ENCODE measurements at regions not wholly inside any gene's neighbourhood (a gene's known extent, or its start where the extent isn't known, plus 50 kb on each side); places are given as distances from the start of the nearest gene placed in this dataset.

DNA sequence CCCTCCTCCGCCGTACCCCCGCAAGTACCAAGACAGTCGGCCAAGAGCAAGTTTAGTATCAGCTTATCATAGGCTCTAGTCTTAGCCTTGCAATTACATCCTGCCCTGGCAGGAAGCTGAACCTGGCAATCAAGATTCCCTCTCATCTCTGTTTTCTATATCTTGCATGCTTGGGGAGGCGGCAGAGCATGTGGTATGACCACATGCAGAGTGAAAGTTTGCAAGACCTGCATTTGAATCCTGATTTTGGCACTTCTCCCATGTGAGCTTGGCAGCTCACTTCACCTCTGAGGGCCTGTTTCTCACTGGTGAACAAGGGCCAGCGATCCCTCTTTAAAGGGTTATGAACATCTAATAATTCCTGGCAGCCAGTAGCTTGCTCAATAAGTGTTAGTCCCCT is 106.1 kb upstream of the FRMD4B start (continued):
- TF ChIP-seq, protein P1, sequence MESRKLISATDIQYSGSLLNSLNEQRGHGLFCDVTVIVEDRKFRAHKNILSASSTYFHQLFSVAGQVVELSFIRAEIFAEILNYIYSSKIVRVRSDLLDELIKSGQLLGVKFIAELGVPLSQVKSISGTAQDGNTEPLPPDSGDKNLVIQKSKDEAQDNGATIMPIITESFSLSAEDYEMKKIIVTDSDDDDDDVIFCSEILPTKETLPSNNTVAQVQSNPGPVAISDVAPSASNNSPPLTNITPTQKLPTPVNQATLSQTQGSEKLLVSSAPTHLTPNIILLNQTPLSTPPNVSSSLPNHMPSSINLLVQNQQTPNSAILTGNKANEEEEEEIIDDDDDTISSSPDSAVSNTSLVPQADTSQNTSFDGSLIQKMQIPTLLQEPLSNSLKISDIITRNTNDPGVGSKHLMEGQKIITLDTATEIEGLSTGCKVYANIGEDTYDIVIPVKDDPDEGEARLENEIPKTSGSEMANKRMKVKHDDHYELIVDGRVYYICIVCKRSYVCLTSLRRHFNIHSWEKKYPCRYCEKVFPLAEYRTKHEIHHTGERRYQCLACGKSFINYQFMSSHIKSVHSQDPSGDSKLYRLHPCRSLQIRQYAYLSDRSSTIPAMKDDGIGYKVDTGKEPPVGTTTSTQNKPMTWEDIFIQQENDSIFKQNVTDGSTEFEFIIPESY (CRISPR knock-in tag; IDR thresholded peaks at IDR 0.05), result no peak
- TF ChIP-seq TOE1 (IDR thresholded peaks at IDR 0.05; ENCODE audit: borderline replicate concordance), result no peak
- TF ChIP-seq TOE1 (CRISPR knock-in tag; IDR thresholded peaks at IDR 0.05; ENCODE audit: borderline replicate concordance, low read depth), result no peak
- no peak for TF ChIP-seq DNMT1 (IDR thresholded peaks at IDR 0.05)
- no peak for TF ChIP-seq ZNF57 (CRISPR knock-in tag; IDR thresholded peaks at IDR 0.05)
- TF ChIP-seq ESRRB (CRISPR knock-in tag; IDR thresholded peaks at IDR 0.05; ENCODE audit: borderline replicate concordance), result no peak
- no peak for TF ChIP-seq NBN (IDR thresholded peaks at IDR 0.05; ENCODE audit: low read depth)
- no peak for TF ChIP-seq KLF10 (CRISPR knock-in tag; IDR thresholded peaks at IDR 0.05)
- no peak for TF ChIP-seq SP1 (CRISPR knock-in tag; IDR thresholded peaks at IDR 0.05)
- TF ChIP-seq, protein P2, sequence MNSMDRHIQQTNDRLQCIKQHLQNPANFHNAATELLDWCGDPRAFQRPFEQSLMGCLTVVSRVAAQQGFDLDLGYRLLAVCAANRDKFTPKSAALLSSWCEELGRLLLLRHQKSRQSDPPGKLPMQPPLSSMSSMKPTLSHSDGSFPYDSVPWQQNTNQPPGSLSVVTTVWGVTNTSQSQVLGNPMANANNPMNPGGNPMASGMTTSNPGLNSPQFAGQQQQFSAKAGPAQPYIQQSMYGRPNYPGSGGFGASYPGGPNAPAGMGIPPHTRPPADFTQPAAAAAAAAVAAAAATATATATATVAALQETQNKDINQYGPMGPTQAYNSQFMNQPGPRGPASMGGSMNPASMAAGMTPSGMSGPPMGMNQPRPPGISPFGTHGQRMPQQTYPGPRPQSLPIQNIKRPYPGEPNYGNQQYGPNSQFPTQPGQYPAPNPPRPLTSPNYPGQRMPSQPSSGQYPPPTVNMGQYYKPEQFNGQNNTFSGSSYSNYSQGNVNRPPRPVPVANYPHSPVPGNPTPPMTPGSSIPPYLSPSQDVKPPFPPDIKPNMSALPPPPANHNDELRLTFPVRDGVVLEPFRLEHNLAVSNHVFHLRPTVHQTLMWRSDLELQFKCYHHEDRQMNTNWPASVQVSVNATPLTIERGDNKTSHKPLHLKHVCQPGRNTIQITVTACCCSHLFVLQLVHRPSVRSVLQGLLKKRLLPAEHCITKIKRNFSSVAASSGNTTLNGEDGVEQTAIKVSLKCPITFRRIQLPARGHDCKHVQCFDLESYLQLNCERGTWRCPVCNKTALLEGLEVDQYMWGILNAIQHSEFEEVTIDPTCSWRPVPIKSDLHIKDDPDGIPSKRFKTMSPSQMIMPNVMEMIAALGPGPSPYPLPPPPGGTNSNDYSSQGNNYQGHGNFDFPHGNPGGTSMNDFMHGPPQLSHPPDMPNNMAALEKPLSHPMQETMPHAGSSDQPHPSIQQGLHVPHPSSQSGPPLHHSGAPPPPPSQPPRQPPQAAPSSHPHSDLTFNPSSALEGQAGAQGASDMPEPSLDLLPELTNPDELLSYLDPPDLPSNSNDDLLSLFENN (IDR thresholded peaks at IDR 0.05; ENCODE audit: low read depth in 2 of 2, low read length in 2 of 2), result no peak
